ENCODE measurements at regions not wholly inside any gene's neighbourhood (a gene's known extent, or its start where the extent isn't known, plus 50 kb on each side); places are given as distances from the start of the nearest gene placed in this dataset.

- TF ChIP-seq CTCF (IDR thresholded peaks at IDR 0.05; ENCODE audit: insufficient read depth, low read depth, low read length) (no peak), EZH2 (IDR thresholded peaks at IDR 0.05; ENCODE audit: insufficient read depth, low read length) (no peak)
Measured at GRCh38 chr5:106380736-106381135, 1290.0 kb downstream of the EFNA5 start.

All from astrocyte (in vitro differentiated cells and primary cell).